GM18907 (cell line): ENCODE measurements at regions not wholly inside any gene's neighbourhood (a gene's known extent, or its start where the extent isn't known, plus 50 kb on each side); places are given as distances from the start of the nearest gene placed in this dataset.

ENCODE experiments used
- ATAC-seq: cut with Tn5 transposase; IDR thresholded peaks from one replicate; pipeline ENCODE4 v1.9.1; 2021; ENCODE audit warnings: mild to moderate bottlenecking, moderate library complexity; ENCODE audit not compliant: unreplicated experiment

GRCh38 chr1:222995236-222995580 is 147.8 kb downstream of the TLR5 start:
- ATAC-seq, result no peak

DNA sequence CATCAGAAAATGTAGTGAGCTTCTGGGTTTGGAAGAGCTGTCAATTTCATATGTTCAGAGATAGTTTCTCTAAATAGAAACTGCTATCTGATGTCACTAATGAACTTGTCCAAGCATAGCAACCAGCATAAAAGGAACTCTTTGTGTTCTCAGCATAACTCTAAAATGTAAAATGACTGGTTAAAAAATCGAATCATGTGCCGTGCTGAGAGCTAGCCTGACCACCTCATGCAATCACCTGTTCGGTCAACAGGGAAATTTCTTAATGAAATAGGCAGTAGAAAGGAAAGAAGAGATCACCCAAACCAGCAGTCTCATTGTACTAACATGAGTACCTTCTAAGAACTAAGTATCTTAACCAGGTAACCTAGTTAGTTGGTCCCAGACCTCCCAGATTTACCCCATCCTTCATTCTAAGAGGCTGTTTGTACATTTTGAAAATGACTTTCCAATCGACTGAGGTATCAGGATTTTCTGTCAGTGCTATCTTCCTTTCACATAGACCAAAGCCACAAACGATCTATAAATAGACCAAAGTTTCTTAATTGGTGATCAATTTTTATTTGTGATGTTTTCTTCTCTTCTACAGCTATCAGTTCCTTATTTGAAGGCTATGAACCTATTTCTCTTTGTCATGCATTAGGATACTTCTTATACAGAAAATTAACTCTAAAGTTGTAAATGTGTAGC is 147.3 kb downstream of the TLR5 start:
- peak; percentile 72 for ATAC-seq

GRCh38 chr1:222996310-222996975 is 146.6 kb downstream of the TLR5 start:
- no peak for ATAC-seq

DNA sequence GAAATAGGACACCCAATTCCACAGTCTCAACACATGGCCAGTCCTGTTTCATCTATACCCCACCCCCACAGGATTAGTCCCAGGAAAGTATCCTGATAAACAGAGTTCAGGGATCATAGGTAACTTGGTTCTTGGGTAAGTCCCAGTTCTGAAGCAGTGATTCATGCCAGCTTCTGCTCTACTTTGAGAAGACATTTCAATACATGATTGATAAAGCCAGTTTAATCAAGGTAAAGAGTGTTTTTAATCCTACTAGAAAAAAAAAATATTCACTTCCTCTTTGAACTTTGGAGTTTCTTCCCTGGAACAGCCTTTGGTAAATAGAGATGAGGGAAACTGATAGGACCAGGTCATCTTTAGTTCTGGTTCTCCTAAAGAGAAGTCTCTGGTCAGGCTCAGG is 142.4 kb downstream of the TLR5 start:
- ATAC-seq, result no peak

- no peak for ATAC-seq
Measured at GRCh38 chr1:223001653-223002634, 141.1 kb downstream of the TLR5 start.

DNA sequence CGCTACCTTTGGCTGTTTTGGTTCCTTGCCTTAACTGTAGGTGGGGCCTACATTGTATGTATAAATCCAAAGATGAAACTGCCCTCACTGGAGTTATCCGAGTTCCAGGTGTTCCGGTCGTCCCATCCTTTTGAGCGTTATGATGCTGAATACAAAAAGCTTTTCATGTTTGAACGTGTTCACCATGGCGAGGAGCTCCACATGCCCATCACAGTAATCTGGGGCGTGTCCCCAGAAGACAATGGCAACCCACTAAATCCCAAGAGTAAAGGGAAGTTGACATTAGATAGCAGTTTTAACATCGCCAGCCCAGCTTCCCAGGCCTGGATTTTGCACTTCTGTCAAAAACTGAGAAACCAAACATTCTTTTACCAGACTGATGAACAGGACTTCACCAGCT is 139.5 kb downstream of the TLR5 start:
- no peak for ATAC-seq

DNA sequence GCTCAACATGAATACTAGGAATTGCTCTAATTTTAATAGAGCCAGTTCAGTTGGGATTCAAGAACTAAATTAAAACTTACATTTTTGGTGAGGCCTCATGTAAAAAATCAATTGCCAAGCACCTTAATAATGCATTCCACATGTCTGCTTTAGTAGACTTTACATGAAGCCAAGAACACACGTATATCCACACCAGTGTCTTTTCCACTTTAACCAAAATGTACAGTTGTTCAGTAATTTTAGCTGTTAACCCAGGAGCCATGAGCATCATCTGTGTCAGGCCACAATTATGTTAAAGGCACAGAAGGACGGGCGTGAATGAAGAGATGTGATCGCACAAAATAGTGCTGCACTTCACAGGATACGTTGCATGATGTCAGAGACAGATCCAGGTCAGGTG is 136.7 kb downstream of the TLR5 start:
- ATAC-seq, result no peak

- no peak for ATAC-seq
Measured at GRCh38 chr1:223006917-223007648, 136.0 kb downstream of the TLR5 start.

GRCh38 chr1:223007935-223008334 is 135.1 kb downstream of the TLR5 start:
- no peak for ATAC-seq

DNA sequence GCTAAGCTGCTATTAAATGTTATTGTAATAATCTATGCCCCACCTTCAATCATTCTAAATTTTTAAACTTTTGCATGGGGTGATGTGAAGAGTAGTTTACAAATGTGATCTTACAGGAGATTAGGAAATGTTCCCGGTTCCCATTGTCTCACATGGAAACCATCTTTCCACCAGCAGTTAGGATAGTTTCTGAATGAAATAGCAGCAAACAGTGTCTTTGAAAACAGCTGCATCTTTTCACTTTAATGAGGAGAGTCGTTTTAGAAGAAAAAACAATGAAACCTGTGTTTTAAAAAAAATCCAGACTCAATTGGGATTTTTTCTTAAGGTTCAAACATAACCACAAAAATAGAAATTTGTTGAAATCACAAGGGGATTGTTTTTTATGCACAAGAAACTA is 134.2 kb downstream of the TLR5 start:
- no peak for ATAC-seq

- no peak for ATAC-seq
Measured at GRCh38 chr1:223009406-223009805, 133.6 kb downstream of the TLR5 start.

GRCh38 chr1:223010582-223011504 is 132.2 kb downstream of the TLR5 start:
- ATAC-seq, result no peak

GRCh38 chr1:223011505-223011856 is 131.6 kb downstream of the TLR5 start:
- no peak for ATAC-seq

DNA sequence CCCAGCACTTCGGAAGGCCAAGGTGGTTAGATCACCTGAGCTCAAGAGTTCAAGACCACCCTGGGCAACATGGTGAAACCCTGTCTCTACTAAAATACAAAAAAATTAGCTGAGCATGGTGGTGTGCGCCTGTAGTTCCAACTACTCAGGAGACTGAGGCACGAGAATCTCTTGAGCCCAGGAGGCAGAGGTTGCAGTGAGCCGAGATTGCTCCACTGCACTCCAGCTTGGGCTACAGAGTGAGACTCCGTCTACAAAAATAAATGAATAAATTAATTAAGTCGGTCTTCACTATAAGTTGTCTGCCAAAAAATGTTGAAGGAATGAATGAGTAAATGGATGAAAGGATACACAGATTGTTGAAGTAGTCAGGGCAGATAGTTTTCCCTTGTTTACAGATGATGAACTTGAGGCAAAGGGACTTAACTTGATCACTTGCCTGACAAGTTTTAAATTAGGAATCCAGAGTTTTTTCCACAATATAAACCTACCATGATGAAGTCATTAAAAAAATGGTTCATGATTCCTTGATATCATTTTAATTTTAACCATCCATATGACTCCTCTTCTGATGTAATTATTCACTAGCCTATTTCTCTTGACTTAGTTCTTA is 130.8 kb downstream of the TLR5 start:
- no peak for ATAC-seq

- no peak for ATAC-seq
Measured at GRCh38 chr1:223012938-223013337, 130.1 kb downstream of the TLR5 start.

DNA sequence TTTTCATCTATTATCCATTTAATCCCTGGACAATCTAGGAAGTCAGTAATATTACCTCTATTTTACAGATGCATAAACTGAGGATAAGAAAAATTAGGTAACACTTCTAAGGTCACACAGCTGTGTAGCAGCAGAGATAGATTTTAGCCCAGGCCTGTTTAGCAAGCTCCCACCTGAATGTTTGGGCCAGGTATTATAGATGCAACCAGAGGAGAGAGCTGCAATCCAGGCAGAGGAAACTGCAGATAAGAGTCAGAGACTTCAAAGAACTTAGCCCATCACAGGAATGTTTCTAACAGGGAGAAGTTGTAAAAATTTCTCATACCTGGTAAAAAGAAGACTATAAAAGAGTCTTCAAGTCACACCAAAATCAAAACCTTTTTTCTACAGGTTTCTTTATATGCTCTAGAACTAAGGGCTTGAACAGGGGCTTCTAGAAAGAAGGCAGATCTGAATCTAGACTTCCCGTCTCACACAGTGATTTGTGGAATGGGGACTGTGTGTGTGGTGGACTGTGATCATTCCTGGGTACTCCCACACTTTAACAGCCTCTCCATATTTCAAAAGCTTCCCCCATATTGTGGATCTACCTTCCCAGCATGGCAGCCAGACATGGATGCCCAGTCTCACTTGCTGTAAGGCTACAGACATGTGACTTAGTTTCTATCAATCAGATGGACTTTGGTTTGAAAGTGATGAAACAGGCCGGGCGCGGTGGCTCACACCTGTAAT is 128.7 kb downstream of the TLR5 start:
- ATAC-seq, result no peak

DNA sequence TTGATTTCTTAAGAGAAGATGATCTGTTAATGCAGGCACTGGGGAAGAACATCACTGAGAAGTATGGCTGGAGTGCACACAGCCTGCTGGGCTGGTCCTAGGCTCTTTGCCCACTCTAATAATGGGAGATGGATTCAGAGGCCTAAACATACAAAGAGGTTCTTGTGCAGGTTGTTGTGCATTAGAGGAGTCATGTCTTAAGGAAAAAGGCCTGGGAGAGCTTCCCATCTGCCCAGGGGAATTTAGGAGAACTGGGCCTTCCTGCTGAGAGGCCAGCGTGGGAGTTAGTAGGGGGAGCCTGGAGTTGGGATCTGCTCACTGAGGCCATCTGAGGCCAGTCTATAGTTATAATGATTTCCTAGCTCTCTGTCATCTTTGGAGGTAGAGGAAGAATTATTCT is 126.7 kb downstream of the TLR5 start:
- ATAC-seq, result no peak

DNA sequence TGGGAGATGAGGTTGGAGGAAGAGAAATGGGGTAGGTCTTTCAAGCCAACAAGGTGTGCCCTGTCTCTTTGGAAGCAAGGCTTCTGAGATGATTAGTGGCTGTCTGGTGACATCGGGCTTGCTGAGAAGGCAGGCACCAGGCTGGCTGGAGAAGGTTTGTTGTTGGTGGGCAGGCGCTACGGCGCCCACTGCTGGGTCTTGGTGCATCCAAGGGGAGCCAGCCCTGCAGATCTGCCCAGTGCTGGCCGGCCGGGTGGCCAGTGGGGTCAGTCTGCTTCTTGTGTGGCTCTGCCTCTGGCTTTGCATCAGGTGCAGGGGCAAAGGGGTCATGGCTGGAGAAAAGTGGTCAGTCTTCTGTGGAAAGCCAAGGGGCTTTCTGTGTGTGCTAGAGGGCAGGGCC is 126.2 kb downstream of the TLR5 start:
- ATAC-seq, result no peak

- ATAC-seq, result no peak
Measured at GRCh38 chr1:223017291-223017690, 125.8 kb downstream of the TLR5 start.
